ENCODE measurements at regions not wholly inside any gene's neighbourhood (a gene's known extent, or its start where the extent isn't known, plus 50 kb on each side); places are given as distances from the start of the nearest gene placed in this dataset.

GRCh38 chr2:122132147-122132691, 376.8 kb downstream of the TSN start (continued):
- TF ChIP-seq SIRT6 (IDR thresholded peaks at IDR 0.05; ENCODE audit: low read length) (no peak), RNF2 (IDR thresholded peaks at IDR 0.05; ENCODE audit: borderline replicate concordance, low read depth, low read length, missing control alignments, poor library complexity, severe bottlenecking) (no peak), CTCF (IDR thresholded peaks at IDR 0.05; ENCODE audit: control extremely low read depth in 1 of 3, insufficient read depth in 1 of 3, low read depth in 1 of 3, low read length in 3 of 3) (no peak), PHF8 (conservative IDR thresholded peaks at IDR 0.05; ENCODE audit: low read depth, low read length) (no peak), BACH1 (IDR thresholded peaks at IDR 0.05; ENCODE audit: low read length) (no peak), RFX5 (IDR thresholded peaks at IDR 0.05; ENCODE audit: borderline replicate concordance, low read depth, low read length) (no peak), KDM4A (IDR thresholded peaks at IDR 0.05; ENCODE audit: low read depth, low read length, severe bottlenecking) (no peak)
